Mucosa of gallbladder (tissue), 1 donor: ENCODE measurements at regions not wholly inside any gene's neighbourhood (a gene's known extent, or its start where the extent isn't known, plus 50 kb on each side); places are given as distances from the start of the nearest gene placed in this dataset.

Experiments used
- DNase-seq: peaks from one replicate; pipeline ENCODE4 v3.0.0-alpha.2; 2020; ENCODE audit warnings: low spot score
- donor health status: DM: no; HTN: no; CAD: no.

GRCh38 chr9:26061948-26062575 is 383.8 kb upstream of the TUSC1 start:
- no peak for DNase-seq

- DNase-seq: no peak
These were observed 380.1 kb upstream of the TUSC1 start for GRCh38 chr9:26058111-26058895.

GRCh38 chr9:26057050-26057449 is 378.8 kb upstream of the TUSC1 start:
- DNase-seq: no peak

- no peak for DNase-seq
These were observed 376.6 kb upstream of the TUSC1 start for GRCh38 chr9:26054600-26055520.

GRCh38 chr9:26053954-26054353 is 375.7 kb upstream of the TUSC1 start:
- no peak for DNase-seq

GRCh38 chr9:26043431-26043830 is 365.2 kb upstream of the TUSC1 start:
- no peak for DNase-seq

- DNase-seq: no peak
These were observed 356.5 kb upstream of the TUSC1 start for GRCh38 chr9:26034786-26035185.

- no peak for DNase-seq
These were observed 355.1 kb upstream of the TUSC1 start for GRCh38 chr9:26033336-26033735.

- DNase-seq: no peak
These were observed 348.3 kb upstream of the TUSC1 start for GRCh38 chr9:26026423-26027100.

- no peak for DNase-seq
These were observed 335.0 kb upstream of the TUSC1 start for GRCh38 chr9:26013199-26013598.

GRCh38 chr9:26012797-26013196 is 334.6 kb upstream of the TUSC1 start:
- no peak for DNase-seq

GRCh38 chr9:25994605-25995004 is 316.4 kb upstream of the TUSC1 start:
- no peak for DNase-seq

GRCh38 chr9:25990376-25990775 is 312.1 kb upstream of the TUSC1 start:
- no peak for DNase-seq

- DNase-seq: no peak
These were observed 297.4 kb upstream of the TUSC1 start for GRCh38 chr9:25975667-25976066.

GRCh38 chr9:25964239-25964638 is 286.0 kb upstream of the TUSC1 start:
- DNase-seq: peak; percentile 38

- no peak for DNase-seq
These were observed 281.9 kb upstream of the TUSC1 start for GRCh38 chr9:25960178-25960577.

GRCh38 chr9:25954209-25954608 is 276.0 kb upstream of the TUSC1 start:
- DNase-seq: no peak

- no peak for DNase-seq
These were observed 269.9 kb upstream of the TUSC1 start for GRCh38 chr9:25948182-25948581.

GRCh38 chr9:25939126-25939525 is 260.9 kb upstream of the TUSC1 start:
- no peak for DNase-seq

- no peak for DNase-seq
These were observed 257.8 kb upstream of the TUSC1 start for GRCh38 chr9:25936031-25936430.

GRCh38 chr9:25935188-25935587 is 256.9 kb upstream of the TUSC1 start:
- DNase-seq: no peak

- no peak for DNase-seq
These were observed 240.5 kb upstream of the TUSC1 start for GRCh38 chr9:25918761-25919160.
